ENCODE measurements at regions not wholly inside any gene's neighbourhood (a gene's known extent, or its start where the extent isn't known, plus 50 kb on each side); places are given as distances from the start of the nearest gene placed in this dataset.

- in situ Hi-C loops (cut with HindIII; ENCODE audit: low pct_ligation_motif_present, low pct_unique_long_range_greater_than_20kb, low sequenced_read_pairs): no loop called here
- no peak for DNase-seq
Measured at GRCh38 chr4:184533908-184534307, 59.6 kb upstream of the IRF2 start.

- in situ Hi-C loops (cut with HindIII; ENCODE audit: low pct_ligation_motif_present, low pct_unique_long_range_greater_than_20kb, low sequenced_read_pairs): no loop called here
- DNase-seq: no peak
Measured at GRCh38 chr4:184531008-184531407, 56.7 kb upstream of the IRF2 start.

GRCh38 chr4:184529283-184529682, 54.9 kb upstream of the IRF2 start:
- in situ Hi-C loops (cut with HindIII; ENCODE audit: low pct_ligation_motif_present, low pct_unique_long_range_greater_than_20kb, low sequenced_read_pairs): no loop called here
- no peak for DNase-seq

GRCh38 chr4:184528713-184529112, 54.4 kb upstream of the IRF2 start:
- in situ Hi-C loops (cut with HindIII; ENCODE audit: low pct_ligation_motif_present, low pct_unique_long_range_greater_than_20kb, low sequenced_read_pairs): no loop called here
- no peak for DNase-seq

- DNase-seq: no peak
- in situ Hi-C loops (cut with HindIII; ENCODE audit: low pct_ligation_motif_present, low pct_unique_long_range_greater_than_20kb, low sequenced_read_pairs): no loop called here
Measured at GRCh38 chr4:184528051-184528450, 53.7 kb upstream of the IRF2 start.

GRCh38 chr4:184526228-184526627, 51.9 kb upstream of the IRF2 start:
- no peak for DNase-seq
- in situ Hi-C loops (cut with HindIII; ENCODE audit: low pct_ligation_motif_present, low pct_unique_long_range_greater_than_20kb, low sequenced_read_pairs): no loop called here

All from ACHN (cell line).